ENCODE measurements at regions not wholly inside any gene's neighbourhood (a gene's known extent, or its start where the extent isn't known, plus 50 kb on each side); places are given as distances from the start of the nearest gene placed in this dataset.

DNA sequence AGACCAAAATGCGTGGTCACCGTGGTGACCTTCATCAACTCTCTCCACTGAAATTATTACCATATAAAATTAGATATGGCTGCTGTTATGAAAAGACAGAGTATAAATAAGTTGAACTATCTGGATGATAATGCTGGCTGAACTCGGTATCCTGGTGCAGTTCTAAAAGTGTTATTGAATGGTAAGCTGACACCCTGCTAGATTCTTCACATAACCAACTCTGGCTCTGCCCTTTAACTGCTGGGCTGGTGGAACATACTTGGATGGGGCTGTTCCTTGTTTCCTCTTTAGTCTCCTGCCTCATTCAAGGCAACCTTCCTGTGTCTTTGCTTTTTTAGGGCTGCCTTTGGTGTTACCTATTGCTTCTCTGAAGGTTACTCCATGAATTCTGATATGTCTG lies 106.9 kb downstream of the FGF9 start (continued):
- TF ChIP-seq ZNF589 (CRISPR knock-in tag; IDR thresholded peaks at IDR 0.05; ENCODE audit: low read depth) = no peak
- no peak for TF ChIP-seq RHOXF2B (CRISPR knock-in tag; conservative IDR thresholded peaks at IDR 0.05)

DNA sequence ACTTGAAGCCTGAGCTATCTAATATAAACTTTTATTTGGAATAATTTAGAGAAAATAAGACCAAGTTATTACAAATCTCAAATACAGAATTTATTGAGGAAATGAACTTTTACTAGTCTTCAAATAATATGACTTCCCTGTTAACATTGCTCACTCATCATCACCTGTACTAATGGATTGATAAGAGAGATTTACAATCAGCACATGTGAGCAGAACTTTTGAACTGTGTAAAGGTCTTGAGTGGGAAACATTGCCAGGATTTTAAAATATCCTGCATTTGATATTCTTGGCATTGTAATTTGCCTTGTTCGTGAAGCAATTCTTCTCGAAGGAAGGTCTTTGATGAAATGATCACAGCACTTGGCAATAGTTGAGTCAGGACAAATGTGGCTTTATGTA lies 111.9 kb downstream of the FGF9 start:
- ChIA-PET POLR2A (no interaction called here), CTCF (ENCODE audit: low intra/inter-chr PET ratio) (no interaction called here)
- Histone ChIP-seq H3K9me3 (replicated peaks; ENCODE audit: control insufficient read depth, insufficient read depth, low read depth, low read length) (no peaks in the 10 kb centered on the region), H3K4me3 (no peak overlapping the region), H3K9ac (ENCODE audit: insufficient read depth in 1 of 2, low read depth in 2 of 2, low read length in 2 of 2) (no peak overlapping the region), H3K4me2 (ENCODE audit: insufficient read depth, low read length) (no peak overlapping the region), H3K4me1 (replicated peaks in 1 of 2; ENCODE audit: control insufficient read depth in 2 of 2, insufficient read depth in 2 of 2, low read length in 2 of 2) (no peaks in the 10 kb centered on the region), H3K79me2 (ENCODE audit: control insufficient read depth, insufficient read depth, low read length) (no peaks in the 10 kb centered on the region), H4K20me1 (replicated peaks; ENCODE audit: control insufficient read depth, insufficient read depth, low read length) (no peaks in the 10 kb centered on the region), H2AFZ (ENCODE audit: low read depth, low read length) (no peak overlapping the region), H3K36me3 (ENCODE audit: control insufficient read depth, insufficient read depth, low read length) (no peaks in the 10 kb centered on the region), H3K27ac (ENCODE audit: extremely low read depth, low read depth, low read length) (no peak overlapping the region), H3K9me1 (ENCODE audit: control insufficient read depth, insufficient read depth, low read length) (no peaks in the 10 kb centered on the region), H3K27me3 (ENCODE audit: control insufficient read depth in 2 of 2, insufficient read depth in 2 of 2, low read length in 2 of 2) (no peaks in the 10 kb centered on the region; a peak in 1 of 5 replicates)
- in situ Hi-C loops (cut with MboI) = no loop called here
- FAIRE-seq (no peak), DNase-seq (ENCODE audit: extremely low read depth in 1 of 4, low spot score in 3 of 4) (no peak), ATAC-seq (no peak)
- 0% methylated on average over 2 of the region's 2 CpGs for WGBS (ENCODE audit: insufficient coverage, low coverage, missing lambda C conversion rate)
- intact Hi-C loops (cut with micrococcal nuclease) = no loop called here
- no TSS peak for BruUV-seq (replicated peaks)
- TF ChIP-seq, protein P1, sequence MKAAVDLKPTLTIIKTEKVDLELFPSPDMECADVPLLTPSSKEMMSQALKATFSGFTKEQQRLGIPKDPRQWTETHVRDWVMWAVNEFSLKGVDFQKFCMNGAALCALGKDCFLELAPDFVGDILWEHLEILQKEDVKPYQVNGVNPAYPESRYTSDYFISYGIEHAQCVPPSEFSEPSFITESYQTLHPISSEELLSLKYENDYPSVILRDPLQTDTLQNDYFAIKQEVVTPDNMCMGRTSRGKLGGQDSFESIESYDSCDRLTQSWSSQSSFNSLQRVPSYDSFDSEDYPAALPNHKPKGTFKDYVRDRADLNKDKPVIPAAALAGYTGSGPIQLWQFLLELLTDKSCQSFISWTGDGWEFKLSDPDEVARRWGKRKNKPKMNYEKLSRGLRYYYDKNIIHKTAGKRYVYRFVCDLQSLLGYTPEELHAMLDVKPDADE (conservative IDR thresholded peaks at IDR 0.05; ENCODE audit: control insufficient read depth, low read depth, low read length) = no peak
- TF ChIP-seq, protein P2, sequence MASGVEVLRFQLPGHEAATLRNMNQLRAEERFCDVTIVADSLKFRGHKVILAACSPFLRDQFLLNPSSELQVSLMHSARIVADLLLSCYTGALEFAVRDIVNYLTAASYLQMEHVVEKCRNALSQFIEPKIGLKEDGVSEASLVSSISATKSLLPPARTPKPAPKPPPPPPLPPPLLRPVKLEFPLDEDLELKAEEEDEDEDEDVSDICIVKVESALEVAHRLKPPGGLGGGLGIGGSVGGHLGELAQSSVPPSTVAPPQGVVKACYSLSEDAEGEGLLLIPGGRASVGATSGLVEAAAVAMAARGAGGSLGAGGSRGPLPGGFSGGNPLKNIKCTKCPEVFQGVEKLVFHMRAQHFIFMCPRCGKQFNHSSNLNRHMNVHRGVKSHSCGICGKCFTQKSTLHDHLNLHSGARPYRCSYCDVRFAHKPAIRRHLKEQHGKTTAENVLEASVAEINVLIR (CRISPR knock-in tag; IDR thresholded peaks at IDR 0.05) = no peak
- TF ChIP-seq PRMT5 (CRISPR knock-in tag; IDR thresholded peaks at IDR 0.05) = no peak
- TF ChIP-seq ARID1B (IDR thresholded peaks at IDR 0.05) = no peak
- no peak for TF ChIP-seq HDAC3 (IDR thresholded peaks at IDR 0.05; ENCODE audit: borderline replicate concordance, partially characterized antibody)
- TF ChIP-seq, protein P3, sequence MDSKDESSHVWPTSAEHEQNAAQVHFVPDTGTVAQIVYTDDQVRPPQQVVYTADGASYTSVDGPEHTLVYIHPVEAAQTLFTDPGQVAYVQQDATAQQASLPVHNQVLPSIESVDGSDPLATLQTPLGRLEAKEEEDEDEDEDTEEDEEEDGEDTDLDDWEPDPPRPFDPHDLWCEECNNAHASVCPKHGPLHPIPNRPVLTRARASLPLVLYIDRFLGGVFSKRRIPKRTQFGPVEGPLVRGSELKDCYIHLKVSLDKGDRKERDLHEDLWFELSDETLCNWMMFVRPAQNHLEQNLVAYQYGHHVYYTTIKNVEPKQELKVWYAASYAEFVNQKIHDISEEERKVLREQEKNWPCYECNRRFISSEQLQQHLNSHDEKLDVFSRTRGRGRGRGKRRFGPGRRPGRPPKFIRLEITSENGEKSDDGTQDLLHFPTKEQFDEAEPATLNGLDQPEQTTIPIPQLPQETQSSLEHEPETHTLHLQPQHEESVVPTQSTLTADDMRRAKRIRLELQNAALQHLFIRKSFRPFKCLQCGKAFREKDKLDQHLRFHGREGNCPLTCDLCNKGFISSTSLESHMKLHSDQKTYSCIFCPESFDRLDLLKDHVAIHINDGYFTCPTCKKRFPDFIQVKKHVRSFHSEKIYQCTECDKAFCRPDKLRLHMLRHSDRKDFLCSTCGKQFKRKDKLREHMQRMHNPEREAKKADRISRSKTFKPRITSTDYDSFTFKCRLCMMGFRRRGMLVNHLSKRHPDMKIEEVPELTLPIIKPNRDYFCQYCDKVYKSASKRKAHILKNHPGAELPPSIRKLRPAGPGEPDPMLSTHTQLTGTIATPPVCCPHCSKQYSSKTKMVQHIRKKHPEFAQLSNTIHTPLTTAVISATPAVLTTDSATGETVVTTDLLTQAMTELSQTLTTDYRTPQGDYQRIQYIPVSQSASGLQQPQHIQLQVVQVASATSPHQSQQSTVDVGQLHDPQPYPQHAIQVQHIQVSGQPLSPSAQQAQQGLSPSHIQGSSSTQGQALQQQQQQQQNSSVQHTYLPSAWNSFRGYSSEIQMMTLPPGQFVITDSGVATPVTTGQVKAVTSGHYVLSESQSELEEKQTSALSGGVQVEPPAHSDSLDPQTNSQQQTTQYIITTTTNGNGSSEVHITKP (IDR thresholded peaks at IDR 0.05; ENCODE audit: partially characterized antibody) = no peak
